Mucosa of gallbladder (tissue), 1 donor: ENCODE measurements at regions not wholly inside any gene's neighbourhood (a gene's known extent, or its start where the extent isn't known, plus 50 kb on each side); places are given as distances from the start of the nearest gene placed in this dataset.
"Not testable (repeated sequence)": the region's sequence is repeated elsewhere in the genome, so short reads cannot be mapped to it uniquely, and the experiment has no call there.

Experiments
- DNase-seq: peaks from one replicate; pipeline ENCODE4 v3.0.0-alpha.2; 2020; ENCODE audit warnings: low spot score
- donor health status: DM: no; HTN: no; CAD: no.

DNA sequence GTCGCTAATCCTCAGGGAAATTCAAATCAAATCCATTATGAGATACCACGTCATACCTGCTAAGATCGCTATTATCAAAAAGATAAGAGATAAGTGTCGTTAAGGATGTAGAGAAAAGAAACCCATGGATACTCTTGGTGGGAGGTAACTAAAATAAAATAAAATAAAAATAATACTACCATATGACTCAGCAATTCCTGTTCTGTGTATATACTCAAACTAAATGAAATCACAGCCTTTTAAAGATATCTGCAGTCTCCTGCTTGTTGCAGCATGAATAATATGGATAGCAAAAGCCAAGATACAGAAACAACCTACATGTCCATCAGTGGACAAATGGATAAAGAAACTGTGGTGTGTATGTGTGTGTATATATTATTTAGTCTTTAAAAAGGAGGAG, 105.8 kb upstream of the IL15 start:
- no peak for DNase-seq

GRCh38 chr4:141534985-141535384, 101.4 kb upstream of the IL15 start:
- DNase-seq, result no peak

DNA sequence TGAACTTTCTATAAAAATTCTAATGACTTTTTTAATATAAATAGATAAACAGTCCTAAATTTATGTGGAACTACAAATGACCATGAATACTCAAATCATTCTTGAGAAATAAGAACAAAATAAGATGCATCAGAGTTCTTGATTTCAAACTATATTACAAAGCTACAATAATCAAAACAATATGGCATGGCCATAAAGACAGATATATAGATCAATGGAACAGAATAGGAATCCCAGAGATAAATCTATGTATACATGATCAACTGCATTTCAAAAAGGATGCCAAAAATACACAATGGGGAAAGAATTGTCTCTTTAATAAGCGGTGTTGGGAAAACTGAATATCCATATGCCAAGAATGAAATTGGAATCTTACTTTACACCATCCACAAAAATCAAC, 98.4 kb upstream of the IL15 start:
- DNase-seq, result no peak

DNA sequence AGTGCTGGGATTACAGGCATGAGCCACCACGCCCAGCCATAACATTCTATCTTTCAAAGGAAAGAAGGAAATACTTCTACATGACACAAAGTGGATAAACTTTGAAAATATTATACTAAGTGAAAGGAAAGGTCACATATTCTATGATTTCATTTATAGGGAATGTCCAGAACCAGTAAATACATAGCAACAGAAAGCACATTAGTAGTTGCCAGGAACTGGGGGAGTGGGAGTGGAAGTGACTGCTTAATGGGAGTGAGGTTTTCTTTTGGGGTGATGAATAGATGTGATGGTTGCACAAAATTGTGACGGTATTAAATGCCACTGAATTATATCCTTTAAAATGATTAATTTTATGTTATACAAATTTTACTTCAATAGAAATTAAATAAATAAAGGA, 95.7 kb upstream of the IL15 start:
- no peak for DNase-seq

GRCh38 chr4:141541851-141542250, 94.5 kb upstream of the IL15 start:
- DNase-seq, result no peak

DNA sequence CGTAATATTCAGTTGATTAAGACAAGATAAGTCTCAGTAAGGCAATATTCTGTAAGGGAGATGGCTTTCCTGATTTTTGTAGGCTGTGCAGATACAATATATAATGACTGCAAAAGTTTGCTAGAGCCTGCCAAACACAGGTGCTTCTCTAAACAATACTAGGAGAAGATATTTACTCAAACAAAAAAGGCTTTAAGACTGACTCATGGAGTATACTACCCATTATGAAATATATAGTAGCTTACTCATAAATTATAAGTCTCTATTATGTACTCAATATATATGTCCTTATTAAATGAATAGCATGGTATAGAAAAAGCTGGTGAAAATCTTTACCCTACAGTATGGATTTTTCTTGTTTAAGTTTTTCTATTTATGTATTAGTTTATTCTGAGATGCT, 93.2 kb upstream of the IL15 start:
- no peak for DNase-seq

DNA sequence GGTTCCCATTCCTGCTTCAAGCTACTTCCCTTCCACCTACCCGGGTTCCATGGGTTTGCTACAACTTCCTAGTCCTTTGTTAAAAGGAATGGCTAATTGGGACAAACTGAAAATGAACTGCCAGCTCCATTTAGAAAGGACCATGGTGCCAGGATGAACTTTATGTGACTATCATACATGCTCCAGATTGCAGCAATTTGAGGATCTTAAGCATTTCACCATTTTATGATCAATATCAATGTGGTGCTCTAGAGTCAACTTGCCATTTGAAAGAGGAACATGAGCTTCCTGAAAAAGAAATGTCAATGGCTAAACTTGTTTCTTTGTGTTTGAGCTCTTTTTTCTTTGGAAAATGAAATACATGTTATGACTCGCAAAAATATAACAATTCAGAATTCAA, 92.7 kb upstream of the IL15 start:
- DNase-seq, result no peak

DNA sequence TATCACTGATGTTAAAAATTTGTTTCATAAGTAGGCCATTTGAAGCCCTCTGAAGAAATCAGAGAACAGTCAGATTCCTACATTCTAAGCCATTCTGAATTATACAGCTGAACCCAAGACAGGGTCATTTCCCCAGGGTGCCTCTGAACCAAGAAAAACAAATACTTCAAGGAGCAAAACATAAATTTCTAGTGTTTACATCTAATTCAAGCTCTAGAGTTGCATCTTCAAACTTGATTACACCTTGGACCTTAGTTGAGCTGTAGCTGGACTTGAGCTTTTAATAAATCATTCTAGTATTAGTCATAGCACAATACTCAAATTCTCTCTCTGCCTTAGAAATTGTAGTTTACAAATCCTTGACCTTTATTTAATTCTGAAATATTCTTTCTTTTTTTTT, 87.6 kb upstream of the IL15 start:
- DNase-seq, result no peak

DNA sequence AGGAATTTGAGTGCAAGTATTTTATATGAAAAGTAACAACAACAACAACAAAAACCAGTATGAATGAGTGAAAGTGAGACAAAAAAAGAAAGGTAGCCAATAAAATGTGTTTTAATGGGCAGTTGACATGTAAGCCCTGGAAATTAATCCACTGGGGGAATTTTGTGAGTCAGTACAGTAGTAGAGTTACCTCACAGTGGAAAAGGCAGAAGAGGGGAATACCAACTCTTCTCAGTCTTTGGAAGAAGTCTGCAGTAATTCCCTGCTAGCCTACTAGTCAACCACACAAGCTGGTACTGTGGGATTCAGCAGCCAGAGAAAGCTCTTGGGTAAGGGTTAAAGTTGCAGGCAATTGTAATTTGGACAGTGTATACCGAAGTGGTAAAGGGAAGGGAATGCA, 76.3 kb upstream of the IL15 start:
- no peak for DNase-seq

GRCh38 chr4:141562649-141563048, 73.7 kb upstream of the IL15 start:
- DNase-seq, result no peak

GRCh38 chr4:141563723-141564122, 72.7 kb upstream of the IL15 start:
- DNase-seq, result no peak

GRCh38 chr4:141564961-141565360, 71.4 kb upstream of the IL15 start:
- DNase-seq, result not testable (repeated sequence)

- DNase-seq, result no peak
Measured at GRCh38 chr4:141565379-141566089, 70.8 kb upstream of the IL15 start.

DNA sequence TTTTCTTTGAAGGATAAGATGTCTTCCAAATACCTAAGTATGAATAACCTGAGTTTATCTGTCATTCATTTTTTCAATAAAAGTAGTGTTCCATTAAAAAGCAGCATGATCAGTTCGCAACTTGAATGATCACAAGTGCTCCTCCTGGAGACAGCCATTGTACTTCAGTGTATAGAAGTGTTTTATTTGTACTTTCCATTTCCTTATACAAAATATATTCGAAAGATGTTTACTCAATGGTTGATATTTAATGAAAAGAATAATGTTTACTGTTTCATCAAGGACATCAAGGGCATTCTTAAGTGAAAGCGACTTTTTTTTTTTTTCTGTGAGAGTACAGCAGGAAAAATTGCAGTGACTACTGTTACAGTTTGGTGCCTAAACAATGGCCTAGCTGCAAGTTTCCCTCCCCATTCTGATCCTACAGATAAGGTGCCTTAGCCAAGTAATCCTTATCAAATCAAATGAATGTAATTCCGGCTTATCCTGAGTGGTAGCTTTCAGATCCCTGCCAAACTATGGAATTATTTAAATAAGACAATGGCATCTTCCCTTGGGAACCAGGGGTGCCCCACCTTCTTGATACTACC, 69.0 kb upstream of the IL15 start:
- DNase-seq, result no peak

- DNase-seq, result no peak
Measured at GRCh38 chr4:141569141-141569540, 67.2 kb upstream of the IL15 start.

- no peak for DNase-seq
Measured at GRCh38 chr4:141570290-141570689, 66.1 kb upstream of the IL15 start.

- DNase-seq, result no peak
Measured at GRCh38 chr4:141571362-141571761, 65.0 kb upstream of the IL15 start.

GRCh38 chr4:141571793-141572192, 64.6 kb upstream of the IL15 start:
- no peak for DNase-seq

GRCh38 chr4:141573678-141574077, 62.7 kb upstream of the IL15 start:
- DNase-seq, result no peak

DNA sequence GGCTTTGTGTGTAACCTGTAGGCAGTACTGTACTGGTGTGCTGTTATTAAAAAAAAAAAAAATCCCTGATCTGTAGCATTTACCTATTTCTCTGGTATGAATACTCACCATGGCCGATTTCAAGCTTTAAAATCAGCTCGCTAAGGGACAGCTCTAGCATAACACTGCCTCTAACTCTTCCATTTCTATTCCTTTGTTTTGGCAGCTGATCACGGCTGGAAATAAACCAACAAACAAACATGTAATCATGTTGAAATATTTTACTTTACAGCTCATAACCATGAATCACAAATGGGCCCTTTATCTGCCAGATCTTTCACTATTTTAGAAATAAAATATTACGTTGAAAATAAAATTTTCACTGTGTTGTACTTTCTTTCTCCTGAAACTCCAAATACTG, 60.5 kb upstream of the IL15 start:
- DNase-seq, result no peak

DNA sequence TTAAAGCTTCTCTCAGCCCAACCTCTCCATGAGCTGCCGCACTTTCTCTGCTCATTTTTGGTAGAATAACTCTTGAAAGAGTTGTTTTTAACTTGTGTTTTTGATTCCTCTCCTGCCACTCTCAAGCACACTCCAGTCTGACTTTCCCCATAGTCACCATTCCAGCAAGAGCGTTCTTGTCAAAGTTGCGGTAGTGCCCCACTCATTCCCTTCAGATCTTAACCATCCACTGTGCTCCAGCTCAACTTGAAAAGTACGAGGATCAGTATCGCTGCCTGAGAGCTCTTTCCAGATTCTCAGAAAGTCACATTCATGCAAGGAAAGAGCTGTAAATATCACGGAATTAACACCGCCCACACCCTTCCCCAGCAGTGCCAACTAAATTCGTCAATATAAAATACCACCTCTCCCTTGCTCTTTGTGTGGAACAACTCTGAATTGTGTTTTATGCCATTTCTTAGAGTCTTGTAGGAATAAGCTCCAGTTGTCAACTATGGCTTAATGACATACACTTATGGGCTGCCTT, 59.7 kb upstream of the IL15 start:
- no peak for DNase-seq

- DNase-seq, result no peak
Measured at GRCh38 chr4:141578451-141578850, 57.9 kb upstream of the IL15 start.

- no peak for DNase-seq
Measured at GRCh38 chr4:141580523-141580922, 55.9 kb upstream of the IL15 start.
